CD4-positive, alpha-beta memory T cell (primary cell): ENCODE measurements at regions not wholly inside any gene's neighbourhood (a gene's known extent, or its start where the extent isn't known, plus 50 kb on each side); places are given as distances from the start of the nearest gene placed in this dataset.

Experiments used
- CTCF ChIA-PET: fragments of 350-600 bp; sonication (Branson Sonifier 250); formaldehyde crosslinking; loops from one replicate; lab custom pipeline; 2021; ENCODE audit warnings: inconsistent platforms; ENCODE audit not compliant: partially characterized antibody; lab: Charles Lee
- POLR2A ChIA-PET: fragments of 350-600 bp; sonication (Branson Sonifier 250); formaldehyde crosslinking; loops from one replicate; lab custom pipeline; 2021; ENCODE audit not compliant: partially characterized antibody; lab: Charles Lee
- DNase-seq, 5 donors: peaks; one replicate each; pipeline versions ENCODE4 v3.0.0 to v3.0.0-alpha.2; 2020 to 2022; ENCODE audit warnings: mixed read lengths in 1 of 5
- H3K27ac ChIP-seq: one replicate; pipeline ENCODE4 v1.7.0; 2013; ENCODE audit warnings: low read depth, low read length
- H3K27me3 ChIP-seq: 2 replicates; pipeline ENCODE4 v1.7.0; 2013; ENCODE audit warnings: mild to moderate bottlenecking, low read length, moderate library complexity; ENCODE audit not compliant: insufficient read depth
- H3K36me3 ChIP-seq: 2 replicates; pipeline ENCODE4 v1.7.0; 2013; ENCODE audit warnings: mild to moderate bottlenecking, low read length, moderate library complexity; ENCODE audit not compliant: insufficient read depth
- H3K4me1 ChIP-seq: 2 replicates; pipeline ENCODE4 v1.7.0; 2013; ENCODE audit warnings: mild to moderate bottlenecking, low read length, moderate library complexity; ENCODE audit not compliant: insufficient read depth
- H3K4me3 ChIP-seq, 2 donors: one replicate each; pipeline ENCODE4 v1.7.0; 2013; ENCODE audit warnings: low read length in 2 of 2, mild to moderate bottlenecking in 1 of 2
- H3K9me3 ChIP-seq, 2 donors: one replicate each; pipeline ENCODE4 v1.7.0; 2013; ENCODE audit warnings: low read length in 2 of 2, control low read depth in 1 of 2; ENCODE audit not compliant: control insufficient read depth in 1 of 2
- H3K27ac Mint-ChIP-seq, 7 donors: one replicate each; pipeline ENCODE4 v1.8.0; 2020 to 2021; ENCODE audit warnings: mixed read lengths in 7 of 7, mild to moderate bottlenecking in 6 of 7, inconsistent platforms in 3 of 7, moderate library complexity in 3 of 7
- H3K27me3 Mint-ChIP-seq, 2 donors: one replicate each; pipeline ENCODE4 v1.8.0; 2020 to 2021; ENCODE audit warnings: mixed read lengths in 2 of 2
- H3K36me3 Mint-ChIP-seq, 2 donors: one replicate each; pipeline ENCODE4 v1.8.0; 2020 to 2021; ENCODE audit warnings: mixed read lengths in 2 of 2, inconsistent platforms in 1 of 2, mild to moderate bottlenecking in 1 of 2
- H3K4me1 Mint-ChIP-seq, 4 donors: one replicate each; pipeline ENCODE4 v1.8.0; 2020 to 2021; ENCODE audit warnings: mixed read lengths in 4 of 4, mild to moderate bottlenecking in 1 of 4
- H3K4me3 Mint-ChIP-seq, 8 donors: one replicate each; pipeline ENCODE4 v1.8.0; 2020 to 2021; ENCODE audit warnings: mixed read lengths in 8 of 8, mild to moderate bottlenecking in 7 of 8, moderate library complexity in 6 of 8, inconsistent platforms in 3 of 8
- H3K9me3 Mint-ChIP-seq, 8 donors: one replicate each; pipeline ENCODE4 v1.8.0; 2020 to 2021; ENCODE audit warnings: mixed read lengths in 8 of 8, mild to moderate bottlenecking in 5 of 8, inconsistent platforms in 3 of 8, moderate library complexity in 1 of 8
- intact Hi-C: fragments of 100-400 bp; cut with micrococcal nuclease; formaldehyde crosslinking; loops from one replicate; pipeline ENCODE4 v1.15.1; 2023

- peaks cover 7 to 15% of the 10 kb centered on the region in 2 donors for H3K27me3 Mint-ChIP-seq
- Histone ChIP-seq H3K36me3 (no peaks in the 10 kb centered on the region), H3K4me1 (no peaks in the 10 kb centered on the region), H3K27ac (no peak overlapping the region), H3K9me3 (no peaks in the 10 kb centered on the region), H3K27me3 (no peaks in the 10 kb centered on the region), H3K4me3 (no peak overlapping the region)
- ChIA-PET CTCF (no interaction called here), POLR2A (no interaction called here)
- no peaks in the 10 kb centered on the region for H3K4me1 Mint-ChIP-seq
- H3K9me3 Mint-ChIP-seq = peaks cover 0 to 3% (median 0%) of the 10 kb centered on the region in 8 donors
- H3K4me3 Mint-ChIP-seq = no peak overlapping the region
- intact Hi-C loops = no loop called here
- no peak overlapping the region for H3K27ac Mint-ChIP-seq
- DNase-seq = no peak
- no peaks in the 10 kb centered on the region for H3K36me3 Mint-ChIP-seq
These were observed 130.7 kb downstream of the ACTL8 start for GRCh38 chr1:17885663-17886320.

DNA sequence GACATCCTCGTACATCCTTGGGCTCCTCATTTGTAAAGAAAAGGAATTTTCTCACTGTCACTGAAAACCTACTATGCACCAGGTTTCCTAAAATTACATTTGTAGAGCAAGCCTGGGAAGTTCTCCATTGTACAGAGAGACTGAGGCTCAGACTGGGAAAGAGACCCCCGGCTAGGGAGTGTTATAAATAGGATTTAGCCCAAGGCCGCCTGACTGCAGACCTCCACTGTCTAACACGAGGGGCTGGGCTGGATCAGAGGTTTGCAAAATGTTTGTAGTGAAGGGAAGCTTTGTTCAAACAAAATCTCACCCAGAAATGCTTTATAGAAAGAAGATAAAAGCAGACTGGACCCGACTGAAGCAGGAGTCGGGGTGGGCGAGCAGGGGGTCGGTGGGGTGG is 131.3 kb downstream of the ACTL8 start:
- ChIA-PET POLR2A (no interaction called here), CTCF (no interaction called here)
- Mint-ChIP-seq H3K4me1 (no peaks in the 10 kb centered on the region), H3K36me3 (no peaks in the 10 kb centered on the region), H3K27me3 (peaks cover 11 to 15% of the 10 kb centered on the region in 2 donors), H3K27ac (no peak overlapping the region), H3K4me3 (no peak overlapping the region), H3K9me3 (peaks cover 0 to 3% (median 0%) of the 10 kb centered on the region in 8 donors)
- no peak overlapping the region for H3K4me3 ChIP-seq
- intact Hi-C loops = no loop called here
- H3K9me3 ChIP-seq = no peaks in the 10 kb centered on the region
- DNase-seq = no peak
- no peak overlapping the region for H3K27ac ChIP-seq
- H3K27me3 ChIP-seq = no peaks in the 10 kb centered on the region
- H3K36me3 ChIP-seq = no peaks in the 10 kb centered on the region
- no peaks in the 10 kb centered on the region for H3K4me1 ChIP-seq

- Histone ChIP-seq H3K9me3 (no peaks in the 10 kb centered on the region), H3K36me3 (no peaks in the 10 kb centered on the region), H3K4me1 (no peaks in the 10 kb centered on the region), H3K4me3 (no peak overlapping the region), H3K27me3 (no peaks in the 10 kb centered on the region), H3K27ac (no peak overlapping the region)
- ChIA-PET CTCF (no interaction called here), POLR2A (no interaction called here)
- peaks cover 0 to 3% (median 0%) of the 10 kb centered on the region in 8 donors for H3K9me3 Mint-ChIP-seq
- H3K4me3 Mint-ChIP-seq = no peak overlapping the region
- no peaks in the 10 kb centered on the region for H3K36me3 Mint-ChIP-seq
- H3K4me1 Mint-ChIP-seq = no peaks in the 10 kb centered on the region
- no peak overlapping the region for H3K27ac Mint-ChIP-seq
- peaks cover 11 to 15% of the 10 kb centered on the region in 2 donors for H3K27me3 Mint-ChIP-seq
- intact Hi-C loops = no loop called here
- no peak for DNase-seq
These were observed 131.8 kb downstream of the ACTL8 start for GRCh38 chr1:17886838-17887441.

DNA sequence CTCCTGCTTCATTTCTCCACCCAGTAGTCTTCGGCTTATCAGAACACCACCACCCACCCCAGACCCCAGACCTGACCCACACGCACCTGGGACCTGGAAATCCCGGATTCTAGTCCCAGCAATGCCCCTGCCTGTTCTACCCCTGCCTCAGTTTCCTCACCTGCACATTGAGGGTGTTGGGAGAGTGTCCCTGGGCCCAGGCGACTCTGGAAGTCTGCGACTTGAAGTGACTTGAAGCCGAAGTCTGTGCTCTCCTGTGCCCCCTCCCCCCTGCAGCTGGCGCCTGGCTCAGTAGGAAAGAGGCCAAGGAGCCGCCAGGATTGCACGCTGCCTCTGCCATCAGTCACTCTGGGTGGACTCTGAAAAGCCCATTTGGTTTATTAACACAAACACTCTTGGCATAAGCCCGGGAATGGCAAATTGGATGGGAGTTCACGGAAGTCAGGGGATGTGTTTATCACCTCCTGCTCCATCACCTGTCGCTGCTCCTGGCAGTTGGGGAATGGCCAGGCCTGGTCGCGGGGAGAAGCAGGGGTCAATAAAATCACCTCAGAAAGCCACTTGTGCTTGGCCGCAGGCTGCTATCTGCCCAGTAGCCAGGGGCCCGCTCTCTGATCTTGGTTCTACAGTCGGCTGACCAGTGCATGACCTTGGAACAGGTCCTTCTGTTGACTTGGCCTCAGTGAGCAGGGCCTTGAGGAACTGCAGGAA is 132.7 kb downstream of the ACTL8 start:
- no peak overlapping the region for H3K4me3 Mint-ChIP-seq
- no peaks in the 10 kb centered on the region for H3K36me3 Mint-ChIP-seq
- Histone ChIP-seq H3K4me1 (no peaks in the 10 kb centered on the region), H3K9me3 (no peaks in the 10 kb centered on the region), H3K27ac (no peak overlapping the region), H3K4me3 (no peak overlapping the region), H3K36me3 (no peaks in the 10 kb centered on the region), H3K27me3 (no peaks in the 10 kb centered on the region)
- H3K27me3 Mint-ChIP-seq = peaks cover 10 to 14% of the 10 kb centered on the region in 2 donors
- intact Hi-C loops = no loop called here
- H3K4me1 Mint-ChIP-seq = no peaks in the 10 kb centered on the region
- H3K9me3 Mint-ChIP-seq = peaks cover 0 to 3% (median 0%) of the 10 kb centered on the region in 8 donors
- ChIA-PET CTCF (no interaction called here), POLR2A (no interaction called here)
- DNase-seq = no peak
- H3K27ac Mint-ChIP-seq = no peak overlapping the region

DNA sequence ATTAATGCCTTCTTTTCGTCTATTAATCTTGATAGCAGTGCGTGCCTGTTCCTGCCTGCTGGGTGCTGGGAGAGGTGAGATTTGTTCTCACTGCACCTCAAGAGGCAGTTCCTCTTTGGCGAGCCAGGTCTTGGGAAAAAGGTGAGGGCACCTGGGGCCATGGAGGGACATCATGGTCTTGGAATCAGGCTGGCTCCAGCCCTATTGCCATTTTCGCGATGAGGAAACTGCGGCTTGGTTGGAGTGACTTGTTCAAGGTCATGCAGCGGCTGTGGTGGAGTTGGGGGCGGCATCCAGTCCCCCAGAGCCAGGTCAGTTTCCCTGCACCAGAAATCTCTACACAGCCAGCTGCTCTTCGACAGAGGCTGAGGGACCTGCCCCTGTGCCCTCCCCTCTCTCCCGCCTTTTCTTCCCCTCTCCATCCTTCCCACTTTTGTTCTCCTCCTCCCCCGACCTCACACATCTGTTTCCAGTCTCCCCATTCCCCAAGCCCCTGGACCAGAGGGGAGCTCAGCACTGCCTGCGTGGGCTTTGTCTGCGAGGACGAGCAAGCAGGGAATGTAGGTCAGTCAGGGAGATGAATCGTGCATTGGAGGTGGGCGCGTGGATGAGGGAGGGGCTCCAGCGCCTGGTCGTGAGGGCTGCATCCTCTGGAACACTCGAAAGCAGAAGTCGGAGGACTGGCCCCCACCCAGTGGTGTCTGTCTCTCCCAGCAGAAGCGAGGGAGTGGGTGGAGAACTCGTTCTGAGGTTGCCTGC is 135.1 kb downstream of the ACTL8 start:
- Mint-ChIP-seq H3K4me1 (no peaks in the 10 kb centered on the region), H3K9me3 (peaks cover 0 to 1% (median 0%) of the 10 kb centered on the region in 8 donors), H3K4me3 (no peak overlapping the region), H3K27me3 (peaks cover 6 to 8% of the 10 kb centered on the region in 2 donors), H3K27ac (no peak overlapping the region), H3K36me3 (no peaks in the 10 kb centered on the region)
- ChIA-PET CTCF (no interaction called here), POLR2A (no interaction called here)
- Histone ChIP-seq H3K36me3 (no peaks in the 10 kb centered on the region), H3K27me3 (no peaks in the 10 kb centered on the region), H3K4me1 (no peaks in the 10 kb centered on the region), H3K9me3 (no peaks in the 10 kb centered on the region), H3K4me3 (no peak overlapping the region), H3K27ac (no peak overlapping the region)
- DNase-seq = no peak
- intact Hi-C loops = no loop called here

GRCh38 chr1:17890815-17891191 is 135.7 kb downstream of the ACTL8 start:
- DNase-seq = no peak
- Histone ChIP-seq H3K4me1 (no peaks in the 10 kb centered on the region), H3K36me3 (no peaks in the 10 kb centered on the region), H3K4me3 (no peak overlapping the region), H3K27me3 (no peaks in the 10 kb centered on the region), H3K27ac (no peak overlapping the region), H3K9me3 (no peaks in the 10 kb centered on the region)
- H3K27me3 Mint-ChIP-seq = peaks cover 6 to 8% of the 10 kb centered on the region in 2 donors
- H3K27ac Mint-ChIP-seq = no peak overlapping the region
- intact Hi-C loops = no loop called here
- no peaks in the 10 kb centered on the region for H3K9me3 Mint-ChIP-seq
- H3K4me3 Mint-ChIP-seq = no peak overlapping the region
- H3K36me3 Mint-ChIP-seq = no peaks in the 10 kb centered on the region
- no peaks in the 10 kb centered on the region for H3K4me1 Mint-ChIP-seq
- POLR2A ChIA-PET = no interaction called here
- CTCF ChIA-PET = no interaction called here
